GM19468 (cell line): ENCODE measurements at regions not wholly inside any gene's neighbourhood (a gene's known extent, or its start where the extent isn't known, plus 50 kb on each side); places are given as distances from the start of the nearest gene placed in this dataset.
"Not testable (repeated sequence)": the region's sequence is repeated elsewhere in the genome, so short reads cannot be mapped to it uniquely, and the experiment has no call there.

Source experiments
- ATAC-seq: cut with Tn5 transposase; IDR thresholded peaks from one replicate; pipeline ENCODE4 v1.9.1; 2021; ENCODE audit warnings: mild to moderate bottlenecking, moderate library complexity, moderate number of reproducible peaks; ENCODE audit not compliant: unreplicated experiment; ENCODE audit errors: extremely low read depth

- ATAC-seq: no peak
Observed at GRCh38 chr1:196160066-196160795, 448.0 kb downstream of the KCNT2 start.

- ATAC-seq: no peak
Observed at GRCh38 chr1:196155586-196155985, 452.7 kb downstream of the KCNT2 start.

- no peak for ATAC-seq
Observed at GRCh38 chr1:196152975-196153374, 455.3 kb downstream of the KCNT2 start.

- ATAC-seq: no peak
Observed at GRCh38 chr1:196152086-196152485, 456.2 kb downstream of the KCNT2 start.

GRCh38 chr1:196148367-196148970 lies 459.8 kb downstream of the KCNT2 start:
- no peak for ATAC-seq

- no peak for ATAC-seq
Observed at GRCh38 chr1:196147530-196147929, 460.7 kb downstream of the KCNT2 start.

GRCh38 chr1:196145151-196145550 lies 463.1 kb downstream of the KCNT2 start:
- not testable (repeated sequence) for ATAC-seq

- ATAC-seq: no peak
Observed at GRCh38 chr1:196144588-196144987, 463.7 kb downstream of the KCNT2 start.

- ATAC-seq: no peak
Observed at GRCh38 chr1:196143602-196144342, 464.5 kb downstream of the KCNT2 start.

- ATAC-seq: no peak
Observed at GRCh38 chr1:196142111-196142640, 466.1 kb downstream of the KCNT2 start.

- no peak for ATAC-seq
Observed at GRCh38 chr1:196136396-196136795, 471.8 kb downstream of the KCNT2 start.

- no peak for ATAC-seq
Observed at GRCh38 chr1:196131691-196132090, 476.5 kb downstream of the KCNT2 start.

- ATAC-seq: no peak
Observed at GRCh38 chr1:196128835-196129234, 479.4 kb downstream of the KCNT2 start.

- ATAC-seq: no peak
Observed at GRCh38 chr1:196121181-196121580, 487.1 kb downstream of the KCNT2 start.

- no peak for ATAC-seq
Observed at GRCh38 chr1:196115646-196116045, 492.6 kb downstream of the KCNT2 start.

GRCh38 chr1:196114193-196114592 lies 494.0 kb downstream of the KCNT2 start:
- no peak for ATAC-seq

- not testable (repeated sequence) for ATAC-seq
Observed at GRCh38 chr1:196108990-196109389, 499.2 kb downstream of the KCNT2 start.

GRCh38 chr1:196105901-196106300 lies 502.3 kb downstream of the KCNT2 start:
- no peak for ATAC-seq

GRCh38 chr1:196102826-196103225 lies 505.4 kb downstream of the KCNT2 start:
- no peak for ATAC-seq

GRCh38 chr1:196098000-196098399 lies 510.2 kb downstream of the KCNT2 start:
- ATAC-seq: no peak

GRCh38 chr1:196094821-196095220 lies 513.4 kb downstream of the KCNT2 start:
- ATAC-seq: no peak
